ENCODE measurements at regions not wholly inside any gene's neighbourhood (a gene's known extent, or its start where the extent isn't known, plus 50 kb on each side); places are given as distances from the start of the nearest gene placed in this dataset.

DNA sequence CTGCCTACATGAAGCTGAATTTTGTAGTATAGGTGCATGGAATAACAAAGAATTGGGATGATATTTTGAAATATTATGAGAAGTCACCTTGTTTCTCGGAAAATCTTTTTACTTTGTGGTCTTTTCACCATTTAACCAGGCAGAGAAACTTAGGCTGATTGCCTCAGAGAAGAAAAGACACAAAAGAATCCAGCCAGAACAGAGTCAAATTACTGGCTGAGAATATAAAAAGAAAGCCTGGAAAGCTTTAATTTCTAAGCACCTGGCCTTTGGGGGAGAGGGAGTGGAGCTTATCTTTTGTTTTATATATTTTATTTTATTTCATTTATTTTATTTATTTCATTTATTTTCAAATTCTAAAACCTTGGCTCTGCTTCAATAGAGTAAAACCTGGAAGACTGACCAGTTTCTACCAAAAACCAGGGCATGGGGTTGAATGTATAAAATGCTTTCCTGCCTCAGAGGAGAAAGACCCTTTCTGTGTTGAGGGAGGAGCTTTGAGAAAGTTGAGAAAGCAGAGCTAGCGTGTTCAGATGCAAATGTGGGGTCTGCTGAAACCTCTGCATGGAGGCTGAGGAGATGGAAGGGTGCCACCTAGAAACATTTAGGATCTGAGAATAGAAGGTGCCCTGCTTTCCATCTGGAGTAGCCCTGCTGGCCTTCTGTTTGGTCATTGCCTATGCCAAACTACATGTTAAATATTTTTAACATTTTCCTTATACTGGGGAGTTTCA lies 81.6 kb downstream of the NREP start:
- BruUV-seq (replicated peaks) = no TSS peak
- H3K79me2 ChIP-seq (ENCODE audit: control insufficient read depth, insufficient read depth, low read length) = no peaks in the 10 kb centered on the region
- TF ChIP-seq KDM1A (IDR thresholded peaks at IDR 0.05; ENCODE audit: borderline replicate concordance) = no peak
- TF ChIP-seq, protein P1, sequence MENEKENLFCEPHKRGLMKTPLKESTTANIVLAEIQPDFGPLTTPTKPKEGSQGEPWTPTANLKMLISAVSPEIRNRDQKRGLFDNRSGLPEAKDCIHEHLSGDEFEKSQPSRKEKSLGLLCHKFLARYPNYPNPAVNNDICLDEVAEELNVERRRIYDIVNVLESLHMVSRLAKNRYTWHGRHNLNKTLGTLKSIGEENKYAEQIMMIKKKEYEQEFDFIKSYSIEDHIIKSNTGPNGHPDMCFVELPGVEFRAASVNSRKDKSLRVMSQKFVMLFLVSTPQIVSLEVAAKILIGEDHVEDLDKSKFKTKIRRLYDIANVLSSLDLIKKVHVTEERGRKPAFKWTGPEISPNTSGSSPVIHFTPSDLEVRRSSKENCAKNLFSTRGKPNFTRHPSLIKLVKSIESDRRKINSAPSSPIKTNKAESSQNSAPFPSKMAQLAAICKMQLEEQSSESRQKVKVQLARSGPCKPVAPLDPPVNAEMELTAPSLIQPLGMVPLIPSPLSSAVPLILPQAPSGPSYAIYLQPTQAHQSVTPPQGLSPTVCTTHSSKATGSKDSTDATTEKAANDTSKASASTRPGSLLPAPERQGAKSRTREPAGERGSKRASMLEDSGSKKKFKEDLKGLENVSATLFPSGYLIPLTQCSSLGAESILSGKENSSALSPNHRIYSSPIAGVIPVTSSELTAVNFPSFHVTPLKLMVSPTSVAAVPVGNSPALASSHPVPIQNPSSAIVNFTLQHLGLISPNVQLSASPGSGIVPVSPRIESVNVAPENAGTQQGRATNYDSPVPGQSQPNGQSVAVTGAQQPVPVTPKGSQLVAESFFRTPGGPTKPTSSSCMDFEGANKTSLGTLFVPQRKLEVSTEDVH (IDR thresholded peaks at IDR 0.05; ENCODE audit: low read depth, partially characterized antibody) = no peak
- TF ChIP-seq, protein P2, sequence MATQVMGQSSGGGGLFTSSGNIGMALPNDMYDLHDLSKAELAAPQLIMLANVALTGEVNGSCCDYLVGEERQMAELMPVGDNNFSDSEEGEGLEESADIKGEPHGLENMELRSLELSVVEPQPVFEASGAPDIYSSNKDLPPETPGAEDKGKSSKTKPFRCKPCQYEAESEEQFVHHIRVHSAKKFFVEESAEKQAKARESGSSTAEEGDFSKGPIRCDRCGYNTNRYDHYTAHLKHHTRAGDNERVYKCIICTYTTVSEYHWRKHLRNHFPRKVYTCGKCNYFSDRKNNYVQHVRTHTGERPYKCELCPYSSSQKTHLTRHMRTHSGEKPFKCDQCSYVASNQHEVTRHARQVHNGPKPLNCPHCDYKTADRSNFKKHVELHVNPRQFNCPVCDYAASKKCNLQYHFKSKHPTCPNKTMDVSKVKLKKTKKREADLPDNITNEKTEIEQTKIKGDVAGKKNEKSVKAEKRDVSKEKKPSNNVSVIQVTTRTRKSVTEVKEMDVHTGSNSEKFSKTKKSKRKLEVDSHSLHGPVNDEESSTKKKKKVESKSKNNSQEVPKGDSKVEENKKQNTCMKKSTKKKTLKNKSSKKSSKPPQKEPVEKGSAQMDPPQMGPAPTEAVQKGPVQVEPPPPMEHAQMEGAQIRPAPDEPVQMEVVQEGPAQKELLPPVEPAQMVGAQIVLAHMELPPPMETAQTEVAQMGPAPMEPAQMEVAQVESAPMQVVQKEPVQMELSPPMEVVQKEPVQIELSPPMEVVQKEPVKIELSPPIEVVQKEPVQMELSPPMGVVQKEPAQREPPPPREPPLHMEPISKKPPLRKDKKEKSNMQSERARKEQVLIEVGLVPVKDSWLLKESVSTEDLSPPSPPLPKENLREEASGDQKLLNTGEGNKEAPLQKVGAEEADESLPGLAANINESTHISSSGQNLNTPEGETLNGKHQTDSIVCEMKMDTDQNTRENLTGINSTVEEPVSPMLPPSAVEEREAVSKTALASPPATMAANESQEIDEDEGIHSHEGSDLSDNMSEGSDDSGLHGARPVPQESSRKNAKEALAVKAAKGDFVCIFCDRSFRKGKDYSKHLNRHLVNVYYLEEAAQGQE (IDR thresholded peaks at IDR 0.05; ENCODE audit: low read depth, low read length) = no peak
- TF ChIP-seq SPI1 (IDR thresholded peaks at IDR 0.05; ENCODE audit: borderline replicate concordance, insufficient read depth, low read depth, low read length) = no peak
- TF ChIP-seq NFIC (IDR thresholded peaks at IDR 0.05; ENCODE audit: low read depth, low read length) = no peak
- H3K36me3 ChIP-seq (ENCODE audit: control insufficient read depth in 2 of 2, insufficient read depth in 2 of 2, low read length in 1 of 2) = no peaks in the 10 kb centered on the region
- H3K27me3 ChIP-seq (replicated peaks in 1 of 2; ENCODE audit: control insufficient read depth in 2 of 2, insufficient read depth in 2 of 2, low read length in 1 of 2) = no peaks in the 10 kb centered on the region; a peak in 1 of 4 replicates
- H3K4me3 ChIP-seq = no peak overlapping the region
- 27% methylated on average over 2 of the region's 2 CpGs for WGBS (ENCODE audit: insufficient coverage, insufficient replicate concordance, low lambda C conversion rate, missing lambda C conversion rate)
- ChIA-PET SMC1A (ENCODE audit: uncharacterized antibody, unreplicated experiment) (interaction anchor here (1.0 to 1.5 kb wide), 2 partner anchors 11 to 23 kb away, joined by 3 read pairs; no protein-coding TSS in a partner anchor), POLR2A (no interaction called here), CTCF (no interaction called here), RAD21 (ENCODE audit: unreplicated experiment) (no interaction called here)
- H2AFZ ChIP-seq (ENCODE audit: control insufficient read depth, low read depth, low read length) = no peak overlapping the region
- H3K27ac ChIP-seq (ENCODE audit: control insufficient read depth, insufficient read depth) = no peak overlapping the region
- H3K4me2 ChIP-seq (ENCODE audit: control insufficient read depth, insufficient read depth) = no peak overlapping the region
- FAIRE-seq (no peak), ATAC-seq (no peak), DNase-seq (ENCODE audit: low read depth, low spot score) (no peak)
- in situ Hi-C loops (cut with MboI) (no loop called here), intact Hi-C loops (cut with micrococcal nuclease; ENCODE audit: unreplicated experiment) (loop anchor here (10.0 kb wide), 1 partner anchor 249 kb away; no protein-coding TSS in a partner anchor)
- H4K20me1 ChIP-seq (ENCODE audit: control insufficient read depth, insufficient read depth) = no peaks in the 10 kb centered on the region
- H3K9me3 ChIP-seq (replicated peaks; ENCODE audit: control insufficient read depth, insufficient read depth, low read length) = no peaks in the 10 kb centered on the region
- no peak overlapping the region for H3K9ac ChIP-seq (ENCODE audit: control insufficient read depth, insufficient read depth, low read length)
- H3K4me1 ChIP-seq (ENCODE audit: control insufficient read depth, insufficient read depth, low read length) = no peaks in the 10 kb centered on the region
